Right lobe of liver (tissue), 4 donors: ENCODE measurements at regions not wholly inside any gene's neighbourhood (a gene's known extent, or its start where the extent isn't known, plus 50 kb on each side); places are given as distances from the start of the nearest gene placed in this dataset.

Source experiments
- CTCF ChIP-seq, 4 donors: fragments of 200-600 bp in 3 of 4; fragments of 450-650 bp in 1 of 4; IDR thresholded peaks; one replicate each; pipeline versions ENCODE4 v1.5.1 to v1.8.0; 2016 to 2022; ENCODE audit warnings: antibody characterized with exemption in 4 of 4, mild to moderate bottlenecking in 2 of 4
- POLR2A ChIP-seq: fragments of 450-650 bp; IDR thresholded peaks from one replicate; pipeline ENCODE4 v1.6.1; 2017; ENCODE audit warnings: antibody characterized with exemption, mild to moderate bottlenecking
- donor health status: DM: no; HTN: no; CAD: no.
- donor health status: DM: no; HTN: no; CAD: no.
- donor health status: DM: no; HTN: yes; CAD: no.

GRCh38 chr11:129620237-129621104, 195.2 kb upstream of the TMEM45B start:
- TF ChIP-seq CTCF (IDR thresholded peaks at IDR 0.05) (no peak), POLR2A (no peak)
